ENCODE measurements at regions not wholly inside any gene's neighbourhood (a gene's known extent, or its start where the extent isn't known, plus 50 kb on each side); places are given as distances from the start of the nearest gene placed in this dataset.
"Not testable (repeated sequence)": the region's sequence is repeated elsewhere in the genome, so short reads cannot be mapped to it uniquely, and the experiment has no call there.

- DNase-seq (ENCODE audit: low read depth): no peak
Measured at GRCh38 chr4:97359826-97360225, 783.5 kb downstream of the STPG2 start.

GRCh38 chr4:97360733-97361132 is 782.5 kb downstream of the STPG2 start:
- no peak for DNase-seq (ENCODE audit: low read depth)

- DNase-seq (ENCODE audit: low read depth): no peak
Measured at GRCh38 chr4:97367878-97368277, 775.4 kb downstream of the STPG2 start.

- DNase-seq (ENCODE audit: low read depth): no peak
Measured at GRCh38 chr4:97370568-97370967, 772.7 kb downstream of the STPG2 start.

- no peak for DNase-seq (ENCODE audit: low read depth)
Measured at GRCh38 chr4:97374526-97374925, 768.8 kb downstream of the STPG2 start.

GRCh38 chr4:97386969-97387368 is 756.3 kb downstream of the STPG2 start:
- DNase-seq (ENCODE audit: low read depth): no peak

- DNase-seq (ENCODE audit: low read depth): no peak
Measured at GRCh38 chr4:97394653-97395052, 748.6 kb downstream of the STPG2 start.

- no peak for DNase-seq (ENCODE audit: low read depth)
Measured at GRCh38 chr4:97396097-97396496, 747.2 kb downstream of the STPG2 start.

- no peak for DNase-seq (ENCODE audit: low read depth)
Measured at GRCh38 chr4:97396605-97397004, 746.7 kb downstream of the STPG2 start.

- DNase-seq (ENCODE audit: low read depth): no peak
Measured at GRCh38 chr4:97404876-97405523, 738.3 kb downstream of the STPG2 start.

- peak; percentile 5 for DNase-seq (ENCODE audit: low read depth)
Measured at GRCh38 chr4:97411356-97411755, 731.9 kb downstream of the STPG2 start.

GRCh38 chr4:97412331-97412730 is 730.9 kb downstream of the STPG2 start:
- DNase-seq (ENCODE audit: low read depth): no peak

GRCh38 chr4:97414161-97414560 is 729.1 kb downstream of the STPG2 start:
- no peak for DNase-seq (ENCODE audit: low read depth)

GRCh38 chr4:97432551-97432950 is 710.7 kb downstream of the STPG2 start:
- DNase-seq (ENCODE audit: low read depth): no peak

GRCh38 chr4:97437998-97438705 is 705.1 kb downstream of the STPG2 start:
- DNase-seq (ENCODE audit: low read depth): not testable (repeated sequence)

- no peak for DNase-seq (ENCODE audit: low read depth)
Measured at GRCh38 chr4:97453186-97453585, 690.1 kb downstream of the STPG2 start.

- no peak for DNase-seq (ENCODE audit: low read depth)
Measured at GRCh38 chr4:97457253-97457652, 686.0 kb downstream of the STPG2 start.

- DNase-seq (ENCODE audit: low read depth): no peak
Measured at GRCh38 chr4:97468272-97468671, 675.0 kb downstream of the STPG2 start.

GRCh38 chr4:97475621-97476020 is 667.7 kb downstream of the STPG2 start:
- no peak for DNase-seq (ENCODE audit: low read depth)

- DNase-seq (ENCODE audit: low read depth): no peak
Measured at GRCh38 chr4:97477974-97478373, 665.3 kb downstream of the STPG2 start.

GRCh38 chr4:97479388-97479787 is 663.9 kb downstream of the STPG2 start:
- DNase-seq (ENCODE audit: low read depth): no peak

- DNase-seq (ENCODE audit: low read depth): no peak
Measured at GRCh38 chr4:97491856-97492255, 651.4 kb downstream of the STPG2 start.

GRCh38 chr4:97493815-97494518 is 649.3 kb downstream of the STPG2 start:
- DNase-seq (ENCODE audit: low read depth): no peak

Data from forelimb muscle (tissue), 1 donor.